ENCODE measurements at regions not wholly inside any gene's neighbourhood (a gene's known extent, or its start where the extent isn't known, plus 50 kb on each side); places are given as distances from the start of the nearest gene placed in this dataset.

GRCh38 chr9:71612889-71613288 lies 155.4 kb downstream of the CEMIP2 start:
- TF ChIP-seq CTCF (IDR thresholded peaks at IDR 0.05 in 4 of 5, conservative IDR thresholded peaks at IDR 0.05 in 1 of 5): no peak
- TF ChIP-seq POLR2A (IDR thresholded peaks at IDR 0.05): no peak
